GM06990 (cell line): ENCODE measurements at regions not wholly inside any gene's neighbourhood (a gene's known extent, or its start where the extent isn't known, plus 50 kb on each side); places are given as distances from the start of the nearest gene placed in this dataset.

ENCODE experiments used
- DNase-seq: peaks from one replicate; pipeline ENCODE4 v3.0.0-alpha.2; 2011; ENCODE audit not compliant: insufficient read length; ENCODE audit errors: extremely low read depth
- H3K27me3 ChIP-seq: replicated peaks from 2 replicates; pipeline ENCODE4 v1.6.0; 2011; ENCODE audit warnings: low read length; ENCODE audit not compliant: control insufficient read depth, insufficient read depth
- H3K36me3 ChIP-seq: 2 replicates; pipeline ENCODE4 v1.5.1; 2011; ENCODE audit warnings: low read length; ENCODE audit not compliant: control insufficient read depth, insufficient read depth
- H3K4me3 ChIP-seq: replicated peaks from 2 replicates; pipeline ENCODE4 v1.5.1; 2011; ENCODE audit warnings: low read depth, mild to moderate bottlenecking, control low read depth, low read length
- CTCF ChIP-seq: IDR thresholded peaks from 2 replicates; pipeline ENCODE4 v1.5.1; 2011; ENCODE audit warnings: low read length, control low read depth, mild to moderate bottlenecking, inconsistent platforms; ENCODE audit not compliant: insufficient read depth, poor library complexity, severe bottlenecking

- no peaks in the 10 kb centered on the region for H3K36me3 ChIP-seq
- TF ChIP-seq CTCF: no peak
- H3K4me3 ChIP-seq: no peak overlapping the region
- DNase-seq: no peak
- no peaks in the 10 kb centered on the region for H3K27me3 ChIP-seq
Observed at GRCh38 chr5:4036861-4037260, 441.2 kb downstream of the IRX1 start.

GRCh38 chr5:4038994-4039393 is 443.4 kb downstream of the IRX1 start:
- Histone ChIP-seq H3K4me3 (no peak overlapping the region), H3K27me3 (no peaks in the 10 kb centered on the region), H3K36me3 (no peaks in the 10 kb centered on the region)
- DNase-seq: no peak
- no peak for TF ChIP-seq CTCF

- Histone ChIP-seq H3K27me3 (no peaks in the 10 kb centered on the region), H3K4me3 (no peak overlapping the region), H3K36me3 (no peaks in the 10 kb centered on the region)
- no peak for TF ChIP-seq CTCF
- DNase-seq: no peak
Observed at GRCh38 chr5:4042311-4042710, 446.7 kb downstream of the IRX1 start.

GRCh38 chr5:4043135-4043534 is 447.5 kb downstream of the IRX1 start:
- no peak for DNase-seq
- TF ChIP-seq CTCF: no peak
- no peaks in the 10 kb centered on the region for H3K36me3 ChIP-seq
- no peak overlapping the region for H3K4me3 ChIP-seq
- no peaks in the 10 kb centered on the region for H3K27me3 ChIP-seq

GRCh38 chr5:4044881-4045280 is 449.2 kb downstream of the IRX1 start:
- no peak for TF ChIP-seq CTCF

GRCh38 chr5:4048398-4048797 is 452.8 kb downstream of the IRX1 start:
- no peak for TF ChIP-seq CTCF
- no peaks in the 10 kb centered on the region for H3K27me3 ChIP-seq
- no peaks in the 10 kb centered on the region for H3K36me3 ChIP-seq
- no peak for DNase-seq
- no peak overlapping the region for H3K4me3 ChIP-seq

More at GRCh38 chr5:4044881-4045280, 449.2 kb downstream of the IRX1 start:
- DNase-seq: no peak
- H3K27me3 ChIP-seq: no peaks in the 10 kb centered on the region
- H3K36me3 ChIP-seq: no peaks in the 10 kb centered on the region
- no peak overlapping the region for H3K4me3 ChIP-seq
